Heart left ventricle (tissue), 16 donors: ENCODE measurements at regions not wholly inside any gene's neighbourhood (a gene's known extent, or its start where the extent isn't known, plus 50 kb on each side); places are given as distances from the start of the nearest gene placed in this dataset.

Experiments
- ATAC-seq, 4 donors: fragments of 200-7000 bp; cut with Tn5 transposase; one replicate each; pipeline ENCODE4 v1.9.1; 2020 to 2022; ENCODE audit warnings: moderate library complexity in 4 of 4, mild to moderate bottlenecking in 3 of 4, moderate number of reproducible peaks in 1 of 4
- DNase-seq, 5 donors: peaks; one replicate each; pipeline ENCODE4 v3.0.0-alpha.2; 2020
- H3K27ac ChIP-seq, 12 donors: fragments of 200-600 bp; sonication (generic) in 4 of 12; one replicate each; pipeline versions ENCODE4 v1.5.0 to v1.8.0; 2016 to 2022; ENCODE audit warnings: mild to moderate bottlenecking in 2 of 12
- H3K27me3 ChIP-seq, 9 donors: fragments of 200-600 bp; sonication (generic) in 2 of 9; one replicate each; pipeline versions ENCODE4 v1.5.1 to v1.8.0; 2016 to 2022; ENCODE audit warnings: mild to moderate bottlenecking in 3 of 9
- H3K36me3 ChIP-seq, 9 donors: fragments of 200-600 bp; sonication (generic) in 2 of 9; one replicate each; pipeline versions ENCODE4 v1.5.0 to v1.8.0; 2018 to 2022; ENCODE audit warnings: mild to moderate bottlenecking in 2 of 9
- H3K4me1 ChIP-seq, 12 donors: fragments of 200-600 bp; sonication (generic) in 4 of 12; one replicate each; pipeline versions ENCODE4 v1.5.0 to v1.8.0; 2016 to 2022; ENCODE audit warnings: mild to moderate bottlenecking in 3 of 12
- H3K4me3 ChIP-seq, 12 donors: fragments of 200-600 bp; sonication (generic) in 4 of 12; one replicate each; pipeline versions ENCODE4 v1.5.0 to v1.8.0; 2017 to 2022; ENCODE audit warnings: mild to moderate bottlenecking in 9 of 12, moderate library complexity in 4 of 12
- H3K9me3 ChIP-seq, 12 donors: fragments of 200-600 bp; sonication (generic) in 4 of 12; one replicate each; pipeline versions ENCODE4 v1.5.0 to v1.8.0; 2016 to 2022; ENCODE audit warnings: mild to moderate bottlenecking in 1 of 12
- CTCF ChIP-seq, 12 donors: fragments of 200-600 bp; sonication (generic) in 4 of 12; IDR thresholded peaks; one replicate each; pipeline versions ENCODE4 v1.5.0 to v1.8.0; 2018 to 2022; ENCODE audit warnings: antibody characterized with exemption in 12 of 12, mild to moderate bottlenecking in 5 of 12
- POLR2A ChIP-seq, 2 donors: fragments of 450-650 bp; IDR thresholded peaks; one replicate each; pipeline ENCODE4 v1.6.1; 2017; ENCODE audit warnings: antibody characterized with exemption in 2 of 2, mild to moderate bottlenecking in 2 of 2, moderate library complexity in 2 of 2
- WGBS, 4 donors: extraction: QIAGEN DNeasy Blood & Tissue Kit in 2 of 4; methylation state at CpG; one replicate each; pipeline versions ENCODE4 v1.1.5 to v1.1.7; 2013 to 2018; 5-methylcytosine and 5-hydroxymethylcytosine counted together
- intact Hi-C, 10 donors: fragments of 100-400 bp; cut with DNase I; formaldehyde crosslinking; loops; one replicate each; pipeline versions ENCODE4 v1.11.1 to v1.14.2; 2022
- donor health status: ischemic (EF 13 %, LVEDD 7.1; RV severe dilation, severe dysfunction).
- donor health status: healthy with polysubstance abuse.
- donor health status: DM: no; HTN: yes; CAD: no.
- donor health status: DM: no; HTN: no; CAD: no.
- donor health status: ischemic (EF 25% LVEDD 6.9; RV normal size, moderate dysfunction).
- donor health status: ischemic (EF 25% LVEDD 5.7; RV mildly dilated, moderate dysfunction).
- donor health status: healthy.
- donor health status: DM: yes; HTN: yes; CAD: no.
- donor health status: ischemic (EF 35%, LVEDD 5.7; RV mildly dilated, moderate dysfunction).
- donor health status: nonischemic (EF 11% LVEDD 7.7; RV severe dilation, severe dysfunction).
- donor health status: DM: yes; HTN: yes; CAD: no.
- donor health status: PGD.
- donor health status: ischemic (EF 29% LVEDD 5.4; RV normal size, mild dysfunction).
- donor health status: nonischemic (EF 23%, LVEDD 6.1; RV moderate dilation, normal function).

GRCh38 chr15:35854316-35854715 is 308.4 kb upstream of the DPH6 start:
- no peaks in the 10 kb centered on the region for H3K9me3 ChIP-seq
- no peak overlapping the region for H3K4me3 ChIP-seq
- no peak overlapping the region for H3K27ac ChIP-seq
- TF ChIP-seq CTCF (IDR thresholded peaks at IDR 0.05): no peak
- TF ChIP-seq POLR2A (IDR thresholded peaks at IDR 0.05): no peak
- WGBS, 4 donors: 94 to 97% (median 96%) methylated on average over 3 of the region's 3 CpGs
- intact Hi-C loops: no loop called here
- peaks cover 0 to 9% (median 0%) of the 10 kb centered on the region in 12 donors for H3K4me1 ChIP-seq
- no peaks in the 10 kb centered on the region for H3K27me3 ChIP-seq
- DNase-seq: no peak
- H3K36me3 ChIP-seq: no peaks in the 10 kb centered on the region
- no peak for ATAC-seq

GRCh38 chr15:35857567-35858226 is 311.7 kb upstream of the DPH6 start:
- Histone ChIP-seq H3K9me3 (no peaks in the 10 kb centered on the region), H3K27me3 (no peaks in the 10 kb centered on the region), H3K36me3 (no peaks in the 10 kb centered on the region), H3K4me3 (no peak overlapping the region), H3K4me1 (peaks cover 0 to 9% (median 0%) of the 10 kb centered on the region in 12 donors), H3K27ac (no peak overlapping the region)
- 72 to 88% (median 83%) methylated on average over 6 of the region's 6 CpGs for WGBS, 4 donors
- no peak for ATAC-seq
- TF ChIP-seq POLR2A (IDR thresholded peaks at IDR 0.05): no peak
- TF ChIP-seq CTCF (IDR thresholded peaks at IDR 0.05): no peak
- DNase-seq: no peak
- intact Hi-C loops: no loop called here

- Histone ChIP-seq H3K4me1 (peaks cover 0 to 9% (median 0%) of the 10 kb centered on the region in 12 donors), H3K27ac (no peak overlapping the region), H3K36me3 (no peaks in the 10 kb centered on the region), H3K9me3 (no peaks in the 10 kb centered on the region), H3K4me3 (no peak overlapping the region), H3K27me3 (no peaks in the 10 kb centered on the region)
- no peak for DNase-seq
- 86 to 94% (median 86%) methylated on average over 3 of the region's 3 CpGs for WGBS, 4 donors
- TF ChIP-seq CTCF (IDR thresholded peaks at IDR 0.05) (no peak), POLR2A (IDR thresholded peaks at IDR 0.05) (no peak)
- intact Hi-C loops: no loop called here
- ATAC-seq: no peak
These were observed 312.7 kb upstream of the DPH6 start for GRCh38 chr15:35858707-35859106.

- Histone ChIP-seq H3K4me3 (no peak overlapping the region), H3K27me3 (no peaks in the 10 kb centered on the region), H3K36me3 (no peaks in the 10 kb centered on the region), H3K9me3 (no peaks in the 10 kb centered on the region), H3K27ac (no peak overlapping the region), H3K4me1 (no peaks in the 10 kb centered on the region)
- DNase-seq (no peak), ATAC-seq (no peak)
- intact Hi-C loops: no loop called here
- TF ChIP-seq CTCF (IDR thresholded peaks at IDR 0.05): no peak
- no peak for TF ChIP-seq POLR2A (IDR thresholded peaks at IDR 0.05)
- 94 to 97% (median 96%) methylated on average over 2 of the region's 2 CpGs for WGBS, 4 donors
These were observed 317.7 kb upstream of the DPH6 start for GRCh38 chr15:35863655-35864054.
